ENCODE measurements at regions not wholly inside any gene's neighbourhood (a gene's known extent, or its start where the extent isn't known, plus 50 kb on each side); places are given as distances from the start of the nearest gene placed in this dataset.

- no peak overlapping the region for H3K27ac ChIP-seq
- ATAC-seq (no peak), DNase-seq (no peak)
- 52 to 67% methylated on average over 2 of the region's 2 CpGs for WGBS, 2 donors
- intact Hi-C loops (cut with DNase I) = no loop called here
- no peak for TF ChIP-seq CTCF (IDR thresholded peaks at IDR 0.05)
- no peak overlapping the region for H3K4me3 ChIP-seq
- no peaks in the 10 kb centered on the region for H3K27me3 ChIP-seq
- H3K9me3 ChIP-seq = peaks cover 0 to 17% (median 4%) of the 10 kb centered on the region in 11 donors
- H3K4me1 ChIP-seq = peaks cover 0 to 29% (median 10%) of the 10 kb centered on the region in 9 donors
- no peaks in the 10 kb centered on the region for H3K36me3 ChIP-seq
Measured at GRCh38 chr5:57817001-57817453, 334.4 kb upstream of the ACTBL2 start.

GRCh38 chr5:57816108-57816507 lies 333.5 kb upstream of the ACTBL2 start:
- ATAC-seq (peak in 6 of 8 donors; percentile 57 to 94 (median 70)), DNase-seq (no peak)
- peaks cover 0 to 29% (median 10%) of the 10 kb centered on the region in 9 donors for H3K4me1 ChIP-seq
- no peak overlapping the region for H3K4me3 ChIP-seq
- no peaks in the 10 kb centered on the region for H3K36me3 ChIP-seq
- intact Hi-C loops (cut with DNase I) = no loop called here
- no peak for TF ChIP-seq CTCF (IDR thresholded peaks at IDR 0.05)
- H3K27me3 ChIP-seq = no peaks in the 10 kb centered on the region
- H3K27ac ChIP-seq = no peak overlapping the region
- H3K9me3 ChIP-seq = peaks cover 0 to 16% (median 4%) of the 10 kb centered on the region in 11 donors

GRCh38 chr5:57805732-57806131 lies 323.1 kb upstream of the ACTBL2 start:
- intact Hi-C loops (cut with DNase I) = no loop called here
- H3K9me3 ChIP-seq = no peaks in the 10 kb centered on the region
- H3K4me1 ChIP-seq = peaks cover 0 to 23% (median 8%) of the 10 kb centered on the region in 9 donors
- no peaks in the 10 kb centered on the region for H3K36me3 ChIP-seq
- no peak for DNase-seq
- no peak for TF ChIP-seq CTCF (IDR thresholded peaks at IDR 0.05)
- no peak for ATAC-seq
- no peak overlapping the region for H3K4me3 ChIP-seq
- no peaks in the 10 kb centered on the region for H3K27me3 ChIP-seq
- H3K27ac ChIP-seq = peak overlapping the region in 1 of 10 donors; percentile 14
- 96 to 97% methylated on average over 1 of the region's 1 CpG for whole genome bisulfite sequencing, 2 donors

- TF ChIP-seq CTCF (IDR thresholded peaks at IDR 0.05) = no peak
- H3K9me3 ChIP-seq = no peaks in the 10 kb centered on the region
- H3K4me1 ChIP-seq = peaks cover 0 to 23% (median 8%) of the 10 kb centered on the region in 9 donors
- DNase-seq (no peak), ATAC-seq (peak in 2 of 8 donors; percentile 12 to 65)
- no peaks in the 10 kb centered on the region for H3K36me3 ChIP-seq
- peak overlapping the region in 3 of 10 donors; percentile 14 to 32 (median 25) for H3K27ac ChIP-seq
- no peak overlapping the region for H3K4me3 ChIP-seq
- intact Hi-C loops (cut with DNase I) = no loop called here
- H3K27me3 ChIP-seq = no peaks in the 10 kb centered on the region
Measured at GRCh38 chr5:57805170-57805569, 322.6 kb upstream of the ACTBL2 start.
